Breast epithelium (tissue), 3 donors: ENCODE measurements at regions not wholly inside any gene's neighbourhood (a gene's known extent, or its start where the extent isn't known, plus 50 kb on each side); places are given as distances from the start of the nearest gene placed in this dataset.

Experiments used
- CTCF ChIP-seq, 3 donors: fragments of 450-650 bp; IDR thresholded peaks; one replicate each; pipeline ENCODE4 v1.5.1; 2016 to 2017; ENCODE audit warnings: antibody characterized with exemption in 3 of 3, mild to moderate bottlenecking in 3 of 3, moderate library complexity in 3 of 3
- POLR2A ChIP-seq: fragments of 450-650 bp; IDR thresholded peaks from one replicate; pipeline ENCODE4 v1.6.1; 2016; ENCODE audit warnings: antibody characterized with exemption, mild to moderate bottlenecking, moderate library complexity
- POLR2AphosphoS5 ChIP-seq, 3 donors: sonication (generic); formaldehyde crosslinking; IDR thresholded peaks; one replicate each; pipeline ENCODE4 v1.6.1; 2017; ENCODE audit warnings: antibody characterized with exemption in 3 of 3

GRCh38 chr3:124557-125179, 71.9 kb upstream of the CHL1 start:
- TF ChIP-seq POLR2A, result no peak
- TF ChIP-seq POLR2AphosphoS5 (IDR thresholded peaks at IDR 0.05), result no peak
- no peak for TF ChIP-seq CTCF (IDR thresholded peaks at IDR 0.05)
